Activated effector memory CD4-positive, alpha-beta T cell treated with Interleukin-2 at 50 U/mL for 16 hours (primary cell): ENCODE measurements at regions not wholly inside any gene's neighbourhood (a gene's known extent, or its start where the extent isn't known, plus 50 kb on each side); places are given as distances from the start of the nearest gene placed in this dataset.
"Not testable (repeated sequence)": the region's sequence is repeated elsewhere in the genome, so short reads cannot be mapped to it uniquely, and the experiment has no call there.

Experiments used
- DNase-seq: peaks from one replicate; pipeline ENCODE4 v3.0.0-alpha.2; 2020

DNA sequence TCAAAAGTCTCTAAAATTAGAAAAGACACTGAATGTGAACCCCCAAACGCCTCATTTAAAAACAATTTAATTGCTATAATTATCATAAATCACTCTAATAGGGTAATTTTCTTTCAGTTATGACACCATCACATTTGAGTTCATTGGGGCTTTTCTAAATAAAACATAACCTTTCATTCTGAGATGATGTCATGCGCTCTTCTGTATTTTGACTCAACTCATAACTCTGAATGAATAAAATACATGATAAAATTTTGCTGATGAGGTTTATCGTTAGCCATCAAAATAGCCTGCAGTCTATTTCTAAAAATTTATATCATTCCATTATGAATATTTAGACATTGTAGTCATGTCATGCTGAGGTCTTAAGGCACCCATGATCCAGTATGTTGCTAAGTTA, 1099.7 kb downstream of the SUCLG1 start:
- DNase-seq: no peak

- DNase-seq: no peak
Observed at GRCh38 chr2:83342860-83343329, 1116.2 kb downstream of the SUCLG1 start.

GRCh38 chr2:83340424-83340823, 1118.7 kb downstream of the SUCLG1 start:
- no peak for DNase-seq

DNA sequence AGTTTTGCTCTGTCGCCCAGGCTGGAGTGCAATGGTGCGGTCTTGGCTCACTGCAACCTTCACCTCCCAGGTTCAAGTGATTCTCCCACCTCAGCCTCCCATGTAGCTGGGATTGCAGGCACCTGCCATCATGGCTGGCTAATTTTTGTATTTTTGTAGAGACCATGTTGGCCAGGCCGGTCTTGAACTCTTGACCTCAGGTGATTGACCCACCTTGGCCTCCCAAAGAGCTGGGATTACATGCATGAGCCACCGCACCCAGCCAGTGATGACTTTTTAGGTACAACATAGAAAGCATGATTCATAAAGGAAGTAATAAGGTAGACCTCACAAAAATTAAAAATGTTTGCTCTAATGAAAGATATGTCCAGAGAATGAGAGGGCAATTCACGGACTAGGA, 1119.1 kb downstream of the SUCLG1 start:
- not testable (repeated sequence) for DNase-seq

GRCh38 chr2:83331810-83332209, 1127.3 kb downstream of the SUCLG1 start:
- DNase-seq: no peak

DNA sequence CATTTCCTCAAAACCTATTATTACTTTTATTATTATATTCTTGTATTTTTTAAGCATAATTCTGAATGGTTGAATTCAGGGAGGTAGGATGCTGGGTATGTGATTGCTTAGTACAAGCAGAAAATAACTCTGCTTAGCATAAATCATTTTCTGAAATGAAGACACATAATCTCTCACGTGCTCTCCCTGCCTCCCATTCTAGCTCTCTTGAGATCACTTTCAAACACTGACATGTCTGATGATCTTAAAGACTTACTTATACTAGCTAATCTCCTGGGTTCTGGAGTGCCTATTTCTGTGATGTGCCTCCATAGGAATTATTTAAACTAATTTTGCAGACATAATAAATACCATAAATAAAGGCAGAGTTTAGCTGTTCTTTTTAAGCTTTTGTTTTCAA, 1136.0 kb downstream of the SUCLG1 start:
- DNase-seq: no peak

GRCh38 chr2:83320053-83320452, 1139.0 kb downstream of the SUCLG1 start:
- DNase-seq: no peak

- DNase-seq: no peak
Observed at GRCh38 chr2:83305758-83306378, 1153.2 kb downstream of the SUCLG1 start.

GRCh38 chr2:83291083-83291482, 1168.0 kb downstream of the SUCLG1 start:
- no peak for DNase-seq

- no peak for DNase-seq
Observed at GRCh38 chr2:83282841-83283240, 1176.2 kb downstream of the SUCLG1 start.

GRCh38 chr2:83282043-83282795, 1176.9 kb downstream of the SUCLG1 start:
- DNase-seq: no peak

- no peak for DNase-seq
Observed at GRCh38 chr2:83280391-83280790, 1178.7 kb downstream of the SUCLG1 start.

DNA sequence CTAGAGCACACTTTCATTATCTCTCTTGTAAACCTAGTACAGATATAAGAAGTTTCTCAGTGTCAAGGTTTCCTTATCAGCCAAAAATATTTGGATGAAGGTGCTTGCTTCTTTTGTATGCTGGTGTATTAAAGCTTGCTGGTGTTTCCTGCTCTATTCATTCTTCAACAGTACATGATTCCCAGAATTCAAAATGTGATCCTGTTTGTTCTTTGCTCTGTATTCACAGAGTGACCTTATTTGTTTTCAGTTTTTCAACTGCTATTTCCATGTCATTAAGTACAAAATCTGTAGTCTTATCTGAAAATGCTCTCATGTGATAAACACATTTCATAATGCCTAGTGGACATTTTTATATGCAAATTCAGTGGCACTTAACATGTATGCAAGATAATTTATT, 1185.8 kb downstream of the SUCLG1 start:
- no peak for DNase-seq

DNA sequence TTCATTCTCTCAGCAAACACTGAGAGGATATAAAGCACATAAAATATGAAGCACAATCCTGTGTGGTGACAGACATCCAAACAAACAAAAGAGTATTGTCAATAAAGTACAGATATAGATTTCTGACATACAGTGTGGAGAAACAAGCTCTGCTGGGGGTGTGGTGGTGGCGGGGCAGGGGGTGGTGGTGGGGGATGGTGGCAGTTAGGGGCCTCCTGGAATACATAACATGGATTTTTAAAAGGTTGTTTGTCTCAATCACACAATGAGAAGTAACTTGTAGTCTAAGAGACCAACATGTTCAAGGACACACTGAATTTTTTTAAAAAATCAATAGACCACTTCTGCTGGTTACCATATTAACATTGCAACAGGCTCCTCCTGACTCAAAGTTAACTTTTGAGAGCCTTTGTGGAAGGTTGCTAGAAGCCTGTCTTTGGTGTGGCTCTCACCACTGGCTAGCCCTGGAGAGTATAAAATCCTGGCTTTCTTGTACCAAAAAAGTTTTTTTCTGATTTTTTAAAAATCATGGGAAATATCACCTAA, 1197.4 kb downstream of the SUCLG1 start:
- no peak for DNase-seq

- DNase-seq: no peak
Observed at GRCh38 chr2:83253848-83254247, 1205.2 kb downstream of the SUCLG1 start.

GRCh38 chr2:83251321-83251872, 1207.7 kb downstream of the SUCLG1 start:
- no peak for DNase-seq

DNA sequence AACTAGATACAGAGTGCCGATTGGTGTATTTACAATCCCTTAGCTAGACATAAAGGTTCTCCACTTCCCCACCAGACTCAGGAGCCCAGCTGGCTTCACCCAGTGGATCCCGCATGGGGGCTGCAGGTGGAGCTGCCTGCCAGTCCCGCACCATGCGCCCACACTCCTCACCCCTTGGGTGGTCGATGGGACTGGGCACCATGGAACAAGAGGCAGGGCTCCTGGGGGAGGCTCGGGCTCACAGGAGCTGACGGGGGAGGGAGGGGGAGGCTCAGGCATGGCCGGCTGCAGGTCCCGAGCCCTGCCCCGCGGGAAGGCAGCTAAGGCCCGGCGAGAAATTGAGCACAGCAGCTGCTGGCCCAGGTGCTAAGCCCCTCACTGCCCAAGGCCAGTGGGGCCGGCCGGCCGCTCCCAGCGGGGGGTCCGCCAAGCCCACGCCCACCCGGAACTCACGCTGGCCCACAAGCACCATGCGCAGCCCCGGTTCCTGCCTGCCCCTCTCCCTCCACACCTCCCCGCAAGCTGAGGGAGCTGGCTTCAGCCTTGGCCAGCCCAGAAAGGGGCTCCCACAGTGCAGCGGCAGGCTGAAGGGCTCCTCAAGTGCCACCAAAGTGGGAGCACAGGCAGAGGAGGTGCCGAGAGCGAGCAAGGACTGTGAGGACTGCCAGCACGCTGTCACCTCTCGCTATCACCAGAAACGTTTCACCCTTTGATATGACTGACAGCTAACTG, 1213.1 kb downstream of the SUCLG1 start:
- DNase-seq: not testable (repeated sequence)

DNA sequence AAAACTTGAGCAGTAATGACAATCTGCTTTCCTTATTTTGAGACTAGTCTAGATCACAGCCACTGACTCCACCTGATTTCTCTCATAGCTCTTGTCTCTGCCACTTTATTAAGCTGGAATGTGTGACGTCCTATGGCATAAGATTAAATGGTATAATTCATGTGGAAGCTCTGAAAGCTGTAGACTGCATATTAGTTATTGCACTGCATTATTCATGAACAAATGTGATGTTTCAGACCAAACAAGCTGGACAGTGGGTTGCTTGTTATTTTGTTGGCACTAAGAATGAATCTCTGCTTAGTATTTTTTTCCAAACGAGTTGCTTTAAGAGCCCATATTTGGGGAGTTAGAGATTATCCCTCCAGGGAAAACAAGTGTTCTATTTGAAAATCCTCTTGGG, 1218.5 kb downstream of the SUCLG1 start:
- no peak for DNase-seq

- DNase-seq: no peak
Observed at GRCh38 chr2:83238111-83238510, 1221.0 kb downstream of the SUCLG1 start.

- DNase-seq: no peak
Observed at GRCh38 chr2:83234246-83234645, 1224.8 kb downstream of the SUCLG1 start.

GRCh38 chr2:83233781-83234180, 1225.3 kb downstream of the SUCLG1 start:
- no peak for DNase-seq

DNA sequence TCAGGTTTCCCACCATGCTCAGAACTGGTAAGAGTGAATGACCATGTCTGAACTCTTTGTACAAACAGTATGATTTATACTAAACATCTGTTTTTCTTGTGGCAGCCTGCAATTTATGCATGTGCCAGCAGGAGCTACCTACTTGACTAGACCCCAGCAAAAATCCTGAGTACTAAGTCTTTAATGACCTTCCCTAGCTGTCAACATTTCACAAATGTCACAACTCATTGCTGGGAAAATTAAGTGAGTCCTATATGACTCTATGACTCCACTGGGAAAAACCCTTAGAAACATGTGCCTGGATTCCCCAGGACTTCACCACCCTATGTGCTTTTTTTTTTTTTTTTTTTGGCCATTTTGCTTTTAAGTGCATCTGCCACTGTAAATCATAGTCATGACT, 1225.8 kb downstream of the SUCLG1 start:
- DNase-seq: no peak

DNA sequence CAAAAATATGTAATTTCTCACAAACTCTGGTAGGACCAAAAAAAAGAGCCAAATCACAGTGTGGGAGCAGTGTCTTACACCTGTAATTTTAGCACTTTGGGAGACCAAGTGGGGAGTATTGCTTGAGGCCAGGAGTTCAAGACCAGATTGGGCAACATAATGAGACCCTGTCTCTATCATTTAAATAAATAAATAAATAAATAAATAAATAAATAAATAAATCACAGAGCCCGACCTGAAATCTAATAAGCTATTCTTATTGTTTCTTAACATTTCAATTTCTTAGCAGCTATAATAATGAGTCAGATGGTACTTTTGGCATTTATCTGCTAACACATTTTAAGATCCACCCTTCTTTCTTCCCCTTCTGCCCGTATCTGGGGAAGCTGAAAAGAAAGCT, 1229.6 kb downstream of the SUCLG1 start:
- DNase-seq: no peak
